ENCODE measurements at regions not wholly inside any gene's neighbourhood (a gene's known extent, or its start where the extent isn't known, plus 50 kb on each side); places are given as distances from the start of the nearest gene placed in this dataset.

DNA sequence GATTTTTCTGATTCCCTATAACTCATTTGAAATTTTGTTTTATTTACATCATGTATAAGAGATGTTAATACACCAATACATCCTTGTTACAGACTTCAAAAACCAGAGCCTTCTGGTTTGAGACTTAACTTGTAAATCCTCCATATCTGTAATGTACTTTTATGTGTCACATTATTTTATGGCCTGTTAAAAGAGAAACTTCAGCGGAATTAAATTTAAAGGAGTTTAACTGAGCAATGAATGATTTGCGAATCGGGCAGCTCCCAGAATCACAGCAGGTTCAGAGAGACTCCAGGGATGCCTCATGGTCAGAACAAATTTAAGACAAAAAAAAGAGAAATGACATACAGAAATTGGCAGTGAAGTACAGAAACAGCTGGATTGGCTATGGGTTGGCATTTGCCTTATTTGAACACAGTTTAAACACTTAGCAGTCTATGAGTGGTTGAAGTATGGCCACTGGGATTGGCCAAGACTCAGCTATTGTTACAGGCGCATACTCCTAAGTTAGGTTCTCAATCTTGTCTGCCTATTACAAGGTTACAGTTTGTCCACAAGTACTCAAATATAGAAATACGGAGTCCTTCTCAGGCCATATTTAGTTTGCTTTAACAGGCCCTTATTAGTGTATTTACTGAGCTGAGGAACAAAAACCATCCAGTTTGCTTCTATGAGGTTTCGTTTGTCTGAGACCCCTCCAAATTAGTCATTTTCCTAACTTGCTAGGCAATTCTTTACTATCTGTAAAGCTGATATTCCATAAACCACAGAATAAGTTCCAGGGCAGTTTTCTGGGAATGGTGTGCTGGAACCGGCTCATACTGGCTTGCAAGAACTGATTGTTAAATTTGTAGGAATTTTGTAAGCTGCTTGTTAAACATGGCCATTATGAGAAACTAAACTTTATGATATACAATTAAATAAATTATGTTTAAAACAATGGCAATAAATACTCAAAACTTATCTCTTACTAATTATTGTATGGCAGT lies 56.2 kb upstream of the WDR26 start:
- TF ChIP-seq, protein P1, sequence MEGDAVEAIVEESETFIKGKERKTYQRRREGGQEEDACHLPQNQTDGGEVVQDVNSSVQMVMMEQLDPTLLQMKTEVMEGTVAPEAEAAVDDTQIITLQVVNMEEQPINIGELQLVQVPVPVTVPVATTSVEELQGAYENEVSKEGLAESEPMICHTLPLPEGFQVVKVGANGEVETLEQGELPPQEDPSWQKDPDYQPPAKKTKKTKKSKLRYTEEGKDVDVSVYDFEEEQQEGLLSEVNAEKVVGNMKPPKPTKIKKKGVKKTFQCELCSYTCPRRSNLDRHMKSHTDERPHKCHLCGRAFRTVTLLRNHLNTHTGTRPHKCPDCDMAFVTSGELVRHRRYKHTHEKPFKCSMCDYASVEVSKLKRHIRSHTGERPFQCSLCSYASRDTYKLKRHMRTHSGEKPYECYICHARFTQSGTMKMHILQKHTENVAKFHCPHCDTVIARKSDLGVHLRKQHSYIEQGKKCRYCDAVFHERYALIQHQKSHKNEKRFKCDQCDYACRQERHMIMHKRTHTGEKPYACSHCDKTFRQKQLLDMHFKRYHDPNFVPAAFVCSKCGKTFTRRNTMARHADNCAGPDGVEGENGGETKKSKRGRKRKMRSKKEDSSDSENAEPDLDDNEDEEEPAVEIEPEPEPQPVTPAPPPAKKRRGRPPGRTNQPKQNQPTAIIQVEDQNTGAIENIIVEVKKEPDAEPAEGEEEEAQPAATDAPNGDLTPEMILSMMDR (IDR thresholded peaks at IDR 0.05): no peak
- no peak for TF ChIP-seq POLR2A (IDR thresholded peaks at IDR 0.05)
